ENCODE measurements at regions not wholly inside any gene's neighbourhood (a gene's known extent, or its start where the extent isn't known, plus 50 kb on each side); places are given as distances from the start of the nearest gene placed in this dataset.

DNA sequence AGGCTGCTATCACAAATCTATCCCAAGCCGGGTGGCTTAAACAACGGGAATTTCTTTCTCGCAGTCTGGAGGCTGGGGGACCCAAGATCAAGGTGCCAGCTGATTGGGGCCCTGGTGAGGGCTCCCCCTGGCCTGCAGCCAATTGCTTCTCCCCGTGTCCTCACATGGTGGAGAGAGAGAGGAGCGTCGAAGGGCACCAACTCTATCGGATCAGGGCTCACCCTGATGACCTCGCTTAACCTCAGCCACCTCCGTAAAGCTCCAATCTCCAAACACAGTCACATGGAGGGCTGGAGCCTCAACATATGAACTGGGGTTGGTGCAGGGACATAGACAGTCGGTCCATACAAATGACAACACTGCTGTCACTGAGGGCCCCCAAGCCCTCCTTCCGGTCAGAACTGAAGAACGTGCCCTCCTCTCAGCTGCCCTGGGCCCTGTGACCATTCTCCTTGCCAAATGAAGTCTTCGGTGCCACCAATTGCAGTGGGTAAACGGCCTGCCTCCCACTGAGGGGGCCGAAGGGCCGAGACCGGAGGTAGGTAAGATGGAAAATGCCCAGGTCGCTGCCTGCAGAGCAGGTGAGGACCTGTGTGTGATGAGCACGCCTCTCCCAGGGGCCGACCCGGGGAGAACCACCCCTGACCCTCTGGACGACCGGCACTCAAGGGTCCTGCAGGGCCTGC is 211.0 kb downstream of the TOMM20 start:
- no peaks in the 10 kb centered on the region for H3K9me3 ChIP-seq
- 83% methylated on average over 23 of the region's 23 CpGs; no CpG with 5 or more reads in 1 of the 2 donors for WGBS, 2 donors (ENCODE audit: low coverage in 1 of 2)
- no peaks in the 10 kb centered on the region for H3K27me3 ChIP-seq
- H3K4me3 ChIP-seq = no peak overlapping the region
- in situ Hi-C loops (cut with MboI; ENCODE audit: low pct_ligation_motif_present in 1 of 4, low pct_unique_long_range_greater_than_20kb in 1 of 4, low sequenced_read_pairs in 3 of 4) (no loop called here), intact Hi-C loops (cut with DNase I; ENCODE audit: low total_unique reads) (loop anchor here (1.0 kb wide), 1 partner anchor 47 kb away; no protein-coding TSS in a partner anchor)
- H3K27ac ChIP-seq = peak overlapping the region; percentile 69 to 84 (median 77)
- DNase-seq = no peak
- no peaks in the 10 kb centered on the region for H3K36me3 ChIP-seq
- H3K4me1 ChIP-seq = peaks cover 28 to 44% (median 34%) of the 10 kb centered on the region in 4 donors
- TF ChIP-seq POLR2AphosphoS5 (IDR thresholded peaks at IDR 0.05) (no peak), POLR2A (IDR thresholded peaks at IDR 0.05) (no peak), EP300 (IDR thresholded peaks at IDR 0.05; ENCODE audit: low read depth) (no peak)
- TF ChIP-seq, protein P1, sequence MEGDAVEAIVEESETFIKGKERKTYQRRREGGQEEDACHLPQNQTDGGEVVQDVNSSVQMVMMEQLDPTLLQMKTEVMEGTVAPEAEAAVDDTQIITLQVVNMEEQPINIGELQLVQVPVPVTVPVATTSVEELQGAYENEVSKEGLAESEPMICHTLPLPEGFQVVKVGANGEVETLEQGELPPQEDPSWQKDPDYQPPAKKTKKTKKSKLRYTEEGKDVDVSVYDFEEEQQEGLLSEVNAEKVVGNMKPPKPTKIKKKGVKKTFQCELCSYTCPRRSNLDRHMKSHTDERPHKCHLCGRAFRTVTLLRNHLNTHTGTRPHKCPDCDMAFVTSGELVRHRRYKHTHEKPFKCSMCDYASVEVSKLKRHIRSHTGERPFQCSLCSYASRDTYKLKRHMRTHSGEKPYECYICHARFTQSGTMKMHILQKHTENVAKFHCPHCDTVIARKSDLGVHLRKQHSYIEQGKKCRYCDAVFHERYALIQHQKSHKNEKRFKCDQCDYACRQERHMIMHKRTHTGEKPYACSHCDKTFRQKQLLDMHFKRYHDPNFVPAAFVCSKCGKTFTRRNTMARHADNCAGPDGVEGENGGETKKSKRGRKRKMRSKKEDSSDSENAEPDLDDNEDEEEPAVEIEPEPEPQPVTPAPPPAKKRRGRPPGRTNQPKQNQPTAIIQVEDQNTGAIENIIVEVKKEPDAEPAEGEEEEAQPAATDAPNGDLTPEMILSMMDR (IDR thresholded peaks at IDR 0.05) = no peak

DNA sequence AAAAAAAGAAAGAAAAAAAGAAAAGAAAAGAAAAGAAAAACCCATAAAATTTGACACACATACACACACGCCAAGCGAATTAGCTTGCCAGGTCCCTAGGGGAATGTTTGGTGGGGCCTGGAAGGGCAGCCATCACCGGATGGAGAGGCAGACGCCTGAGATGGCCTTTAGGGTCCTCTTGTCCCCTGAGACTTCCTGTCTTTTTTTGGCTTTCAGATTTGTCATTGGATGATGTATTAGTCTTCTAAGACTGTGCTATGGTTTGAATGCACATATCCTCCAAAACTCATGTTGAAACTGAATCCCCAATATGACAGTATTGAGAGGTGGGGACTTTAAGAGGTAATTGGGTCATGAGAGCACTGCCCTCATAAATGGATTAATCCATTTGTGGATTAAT is 211.8 kb downstream of the TOMM20 start:
- TF ChIP-seq, protein P1 (IDR thresholded peaks at IDR 0.05) = no peak
- TF ChIP-seq POLR2A (IDR thresholded peaks at IDR 0.05) = no peak
- TF ChIP-seq EP300 (IDR thresholded peaks at IDR 0.05; ENCODE audit: low read depth) = no peak
- no peak for TF ChIP-seq POLR2AphosphoS5 (IDR thresholded peaks at IDR 0.05)
- H3K27me3 ChIP-seq = no peaks in the 10 kb centered on the region
- H3K27ac ChIP-seq = peak overlapping the region in 3 of 4 donors; percentile 39 to 69 (median 41)
- WGBS, 2 donors (ENCODE audit: low coverage in 1 of 2) = 78 to 80% methylated on average over 4 of the region's 4 CpGs
- intact Hi-C loops (cut with DNase I; ENCODE audit: low total_unique reads) = loop anchor here (1.0 kb wide), 1 partner anchor 47 kb away; no protein-coding TSS in a partner anchor
- no peaks in the 10 kb centered on the region for H3K9me3 ChIP-seq
- no peak overlapping the region for H3K4me3 ChIP-seq
- peaks cover 28 to 44% (median 35%) of the 10 kb centered on the region in 4 donors for H3K4me1 ChIP-seq
- DNase-seq = no peak
- no peaks in the 10 kb centered on the region for H3K36me3 ChIP-seq
- in situ Hi-C loops (cut with MboI; ENCODE audit: low pct_ligation_motif_present in 1 of 4, low pct_unique_long_range_greater_than_20kb in 1 of 4, low sequenced_read_pairs in 3 of 4) = no loop called here

DNA sequence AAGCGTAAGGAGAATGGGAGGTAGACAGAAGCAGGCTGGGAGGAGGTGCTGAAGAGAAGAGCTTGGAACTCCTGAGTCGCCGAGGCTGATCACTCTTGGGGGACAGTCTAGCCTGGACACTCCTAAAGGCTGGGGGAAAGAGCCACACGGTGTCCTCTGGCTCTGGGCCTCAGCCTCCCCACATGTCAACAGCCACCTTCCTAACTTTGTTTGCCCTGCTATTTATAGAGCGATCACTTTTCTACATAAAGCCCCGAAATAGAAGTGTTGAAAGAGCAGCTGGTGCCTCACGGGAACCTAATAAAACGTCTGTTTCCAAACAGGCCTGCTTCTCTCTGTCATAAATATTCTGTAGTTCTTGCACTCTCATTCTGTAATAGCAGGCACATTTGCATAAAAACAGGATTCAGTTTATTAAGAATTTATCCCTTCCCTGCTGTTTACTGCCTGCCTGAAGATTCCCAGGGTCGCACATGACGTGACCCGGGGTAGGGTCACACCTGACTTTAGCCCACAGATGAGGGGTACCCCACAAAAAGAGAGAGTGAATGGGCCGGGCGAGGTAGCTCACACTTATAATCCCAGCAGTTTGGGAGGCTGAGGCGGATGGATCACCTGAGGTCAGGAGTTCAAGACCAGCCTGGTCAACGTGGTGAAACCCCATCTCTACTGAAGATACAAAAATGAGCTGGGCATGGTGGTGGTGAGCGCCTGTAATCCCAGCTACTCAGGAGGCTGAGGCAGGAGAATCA is 212.5 kb downstream of the TOMM20 start:
- in situ Hi-C loops (cut with MboI; ENCODE audit: low pct_ligation_motif_present in 1 of 4, low pct_unique_long_range_greater_than_20kb in 1 of 4, low sequenced_read_pairs in 3 of 4) = no loop called here
- H3K36me3 ChIP-seq = no peaks in the 10 kb centered on the region
- 52 to 59% methylated on average over 3 to 16 of the region's 16 CpGs for WGBS, 2 donors (ENCODE audit: low coverage in 1 of 2)

More for the DNA sequence above, 212.5 kb downstream of the TOMM20 start:
- intact Hi-C loops (cut with DNase I; ENCODE audit: low total_unique reads) = no loop called here
- Histone ChIP-seq H3K9me3 (no peaks in the 10 kb centered on the region), H3K4me1 (peaks cover 28 to 44% (median 35%) of the 10 kb centered on the region in 4 donors), H3K27ac (peak overlapping the region; percentile 39 to 69 (median 54)), H3K27me3 (no peaks in the 10 kb centered on the region), H3K4me3 (no peak overlapping the region)
- no peak for DNase-seq
- TF ChIP-seq, protein P1 (IDR thresholded peaks at IDR 0.05) = no peak
- peak; percentile 53 to 68 (median 59) for TF ChIP-seq POLR2AphosphoS5 (IDR thresholded peaks at IDR 0.05)
- peak; percentile 77 for TF ChIP-seq EP300 (IDR thresholded peaks at IDR 0.05; ENCODE audit: low read depth)
- no peak for TF ChIP-seq POLR2A (IDR thresholded peaks at IDR 0.05)

All from transverse colon (tissue), 4 donors.